Neuron (in vitro differentiated cells): ENCODE measurements at regions not wholly inside any gene's neighbourhood (a gene's known extent, or its start where the extent isn't known, plus 50 kb on each side); places are given as distances from the start of the nearest gene placed in this dataset.

Experiments used
- H2AFZ ChIP-seq: one replicate; pipeline ENCODE4 v1.6.1; 2013; ENCODE audit warnings: low read depth, mild to moderate bottlenecking, inconsistent platforms, low read length, moderate library complexity
- H3K27me3 ChIP-seq: one replicate; pipeline ENCODE4 v1.6.1; 2013; ENCODE audit warnings: low read length; ENCODE audit not compliant: insufficient read depth
- H3K36me3 ChIP-seq: one replicate; pipeline ENCODE4 v1.6.1; 2013; ENCODE audit warnings: low read length; ENCODE audit not compliant: insufficient read depth
- H3K4me1 ChIP-seq: one replicate; pipeline ENCODE4 v1.6.1; 2013; ENCODE audit warnings: low read length; ENCODE audit not compliant: insufficient read depth
- H3K4me3 ChIP-seq: 2 replicates; pipeline ENCODE4 v1.5.1; 2013; ENCODE audit warnings: mild to moderate bottlenecking, low read length, moderate library complexity
- H3K9me3 ChIP-seq: one replicate; pipeline ENCODE4 v1.6.1; 2013; ENCODE audit warnings: low read length

DNA sequence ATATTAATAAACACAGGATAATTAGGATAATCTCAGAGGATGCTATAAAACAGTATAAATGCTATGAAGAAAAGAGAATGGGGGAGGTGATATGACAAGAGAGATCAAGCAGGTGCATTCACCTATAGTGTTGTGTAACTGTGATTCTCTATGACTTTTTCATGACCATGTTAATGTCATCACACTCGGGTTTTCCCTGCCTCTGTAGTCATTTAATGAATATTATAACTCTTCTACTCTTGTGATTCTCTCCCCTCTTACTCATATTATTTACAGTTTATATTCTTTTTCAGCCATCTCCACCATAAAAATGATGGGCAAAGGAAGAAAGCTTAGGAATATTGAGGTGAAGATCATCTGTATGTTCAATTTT lies 106.9 kb upstream of the SGK1 start:
- Histone ChIP-seq H2AFZ (no peak overlapping the region), H3K4me3 (no peak overlapping the region), H3K9me3 (no peaks in the 10 kb centered on the region), H3K4me1 (no peaks in the 10 kb centered on the region), H3K36me3 (no peaks in the 10 kb centered on the region), H3K27me3 (no peaks in the 10 kb centered on the region)

DNA sequence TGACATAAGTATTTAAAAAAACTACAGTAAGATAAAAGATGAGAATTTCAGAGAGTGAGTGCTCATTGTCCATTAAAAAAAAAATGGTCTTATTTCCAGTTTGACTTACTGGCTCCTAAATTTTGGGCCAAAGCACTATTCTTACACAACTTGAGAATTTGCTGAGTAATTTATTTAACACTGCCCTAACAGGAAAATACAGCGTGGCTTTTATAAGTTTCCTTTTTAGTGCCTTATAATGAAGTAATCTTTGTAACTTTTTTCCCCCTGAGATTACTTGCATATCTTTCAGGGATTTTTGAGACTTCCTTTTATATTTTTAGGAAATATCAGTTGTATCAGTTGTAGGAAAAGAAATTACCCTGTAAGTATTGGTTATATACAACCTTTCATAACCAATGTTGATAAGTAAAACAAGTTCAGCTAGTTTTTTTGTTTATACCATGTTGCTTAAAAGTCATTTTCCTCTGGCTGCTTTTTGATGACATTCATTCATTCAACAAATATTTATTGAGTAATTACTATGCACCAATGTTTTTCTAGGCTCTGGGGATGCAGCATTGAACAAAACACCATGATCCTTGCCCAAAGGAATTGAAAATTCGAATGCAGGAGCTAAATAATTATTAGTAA lies 106.4 kb upstream of the SGK1 start:
- no peaks in the 10 kb centered on the region for H3K27me3 ChIP-seq
- no peaks in the 10 kb centered on the region for H3K9me3 ChIP-seq
- no peaks in the 10 kb centered on the region for H3K4me1 ChIP-seq
- no peak overlapping the region for H2AFZ ChIP-seq
- H3K36me3 ChIP-seq = no peaks in the 10 kb centered on the region
- H3K4me3 ChIP-seq = no peak overlapping the region

DNA sequence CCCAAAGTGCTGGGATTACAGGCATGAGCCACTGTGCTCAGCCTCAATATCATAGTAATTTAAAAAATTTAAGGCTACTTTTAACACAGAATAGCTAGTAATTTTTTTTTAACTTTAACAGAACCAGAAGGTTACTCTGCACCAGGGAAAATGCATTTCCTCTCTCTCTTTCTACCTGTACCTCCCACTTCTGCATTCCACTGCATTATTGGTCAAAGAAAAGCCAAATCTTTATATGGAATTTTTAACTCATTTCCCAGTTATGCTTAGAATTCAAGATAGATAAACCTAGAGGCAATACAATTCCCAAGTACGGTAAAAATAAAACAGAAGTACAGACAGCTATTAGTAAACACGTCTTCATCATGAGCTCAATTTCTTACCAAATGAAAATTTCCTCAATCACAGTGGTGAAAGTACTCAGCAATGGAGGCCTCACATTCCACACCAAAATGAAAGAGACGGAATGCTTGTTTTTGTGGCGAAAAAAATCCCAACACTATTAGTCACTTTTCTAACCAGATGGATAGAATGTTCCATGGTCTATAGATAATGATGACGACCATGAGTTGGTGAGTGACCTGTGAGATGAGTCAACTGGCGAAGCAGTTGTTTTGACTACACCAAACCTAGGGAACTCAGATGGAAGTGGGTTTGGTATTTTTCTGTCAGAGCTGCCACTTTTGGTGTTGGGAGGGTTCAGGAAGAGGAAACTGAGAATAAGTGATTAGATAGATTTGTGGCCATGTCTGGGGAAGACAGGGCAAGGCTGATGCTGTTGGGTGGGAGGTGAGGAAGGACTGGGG lies 104.7 kb upstream of the SGK1 start:
- Histone ChIP-seq H3K4me1 (no peaks in the 10 kb centered on the region), H3K36me3 (no peaks in the 10 kb centered on the region), H3K4me3 (no peak overlapping the region), H2AFZ (no peak overlapping the region), H3K9me3 (no peaks in the 10 kb centered on the region), H3K27me3 (no peaks in the 10 kb centered on the region)

DNA sequence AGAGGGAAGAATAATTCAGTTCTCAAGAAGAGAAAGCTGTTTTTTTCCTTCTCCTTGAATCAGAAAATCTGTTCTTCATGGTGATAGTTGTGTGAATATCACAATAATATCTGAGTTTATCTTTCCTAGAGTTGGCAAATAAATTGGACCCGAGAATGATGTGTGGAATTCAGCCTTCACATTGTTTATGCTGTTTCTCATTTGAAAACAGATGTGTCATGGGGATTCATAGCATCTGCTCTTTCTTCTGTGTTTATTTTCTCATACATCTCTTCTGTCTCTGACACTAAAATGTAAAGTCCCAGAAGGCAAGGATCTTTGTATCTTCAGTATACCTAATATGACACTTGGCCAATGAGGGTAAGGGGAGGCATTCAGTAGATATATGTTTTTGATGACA lies 103.6 kb upstream of the SGK1 start:
- Histone ChIP-seq H3K27me3 (no peaks in the 10 kb centered on the region), H3K4me3 (no peak overlapping the region), H3K9me3 (no peaks in the 10 kb centered on the region), H3K36me3 (no peaks in the 10 kb centered on the region), H3K4me1 (no peaks in the 10 kb centered on the region), H2AFZ (no peak overlapping the region)

DNA sequence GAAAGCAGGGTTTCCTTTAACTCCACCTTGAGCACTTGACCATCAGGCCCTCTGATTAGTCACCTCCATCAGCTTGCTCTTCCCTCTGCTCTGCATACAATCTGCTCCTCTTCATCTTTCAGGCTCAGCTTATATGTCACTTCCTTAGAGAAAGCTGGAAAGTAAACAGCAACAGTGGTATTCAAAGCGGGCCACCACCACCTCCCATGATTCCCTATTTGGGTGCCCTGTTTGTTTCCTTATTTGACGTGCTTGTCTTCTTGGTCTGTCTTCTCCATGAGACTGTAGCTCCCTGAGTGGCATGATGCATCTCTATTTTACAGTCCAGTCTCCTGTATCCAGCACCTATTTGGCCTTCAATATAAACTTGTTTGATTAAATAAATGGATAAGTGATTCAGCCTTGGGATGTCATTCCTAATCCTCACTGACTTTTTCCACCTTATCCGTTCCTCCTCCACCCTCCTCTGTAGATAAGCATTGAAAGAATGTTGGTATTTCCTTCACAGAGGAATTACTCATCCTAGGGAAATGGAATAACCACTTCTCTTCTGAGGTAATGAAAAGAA lies 102.8 kb upstream of the SGK1 start:
- Histone ChIP-seq H3K9me3 (no peaks in the 10 kb centered on the region), H3K27me3 (no peaks in the 10 kb centered on the region), H3K36me3 (no peaks in the 10 kb centered on the region), H2AFZ (no peak overlapping the region), H3K4me1 (no peaks in the 10 kb centered on the region), H3K4me3 (no peak overlapping the region)

DNA sequence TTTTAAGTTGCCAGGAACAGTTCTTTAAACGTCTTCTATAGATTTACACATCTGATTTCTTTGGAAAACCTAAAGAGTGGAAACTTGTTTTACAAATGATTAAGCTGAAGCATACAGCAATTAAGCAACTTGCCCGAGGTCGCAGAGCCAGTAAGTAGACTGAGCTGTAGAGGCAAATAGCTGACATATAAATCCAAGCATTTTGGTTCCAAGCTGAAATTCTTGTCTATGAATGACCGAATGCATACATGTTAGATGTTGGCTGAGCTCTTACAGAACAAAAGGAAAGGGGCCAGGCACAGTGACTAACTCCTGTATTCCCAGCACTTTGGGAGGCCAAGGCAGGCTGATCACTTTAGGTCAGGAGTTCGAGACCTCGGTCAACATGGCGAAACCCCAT lies 101.8 kb upstream of the SGK1 start:
- H3K36me3 ChIP-seq = no peaks in the 10 kb centered on the region
- H3K4me1 ChIP-seq = peaks cover 1% of the 10 kb centered on the region
- H3K9me3 ChIP-seq = no peaks in the 10 kb centered on the region
- no peaks in the 10 kb centered on the region for H3K27me3 ChIP-seq
- H2AFZ ChIP-seq = no peak overlapping the region
- no peak overlapping the region for H3K4me3 ChIP-seq

DNA sequence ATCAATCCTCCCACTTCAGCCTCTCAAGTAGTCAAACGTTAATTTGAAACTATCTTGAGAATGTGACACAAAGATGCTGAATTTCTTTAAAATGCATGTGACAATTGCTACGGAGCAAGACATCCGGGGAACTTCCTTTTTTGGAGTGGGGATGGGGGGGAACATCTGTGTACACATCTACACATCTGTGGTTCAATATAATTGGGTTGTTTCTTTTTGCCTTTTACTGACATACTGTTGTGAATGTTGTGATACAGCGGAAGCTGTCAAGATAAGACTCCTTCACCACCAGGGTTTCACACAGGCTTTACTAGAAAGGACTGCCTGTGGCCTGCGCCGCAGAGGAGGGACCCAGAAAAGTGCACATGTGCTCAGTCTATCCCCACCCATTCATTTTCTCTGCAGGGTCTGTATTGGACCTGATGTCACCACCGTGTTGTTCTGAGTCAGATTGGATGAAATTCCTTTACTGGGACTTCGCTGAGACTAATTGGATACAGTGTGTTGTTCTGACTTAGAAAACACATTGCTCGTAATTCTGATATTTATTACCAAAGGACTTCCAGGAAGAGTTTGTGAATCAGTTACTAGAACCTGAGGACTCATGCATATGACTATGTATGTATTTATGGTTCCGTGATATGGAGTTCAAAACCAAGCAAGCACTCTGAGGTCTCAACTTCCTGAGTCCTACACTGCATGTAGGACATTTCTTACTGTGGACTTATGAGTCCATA lies 98.7 kb upstream of the SGK1 start:
- H3K4me3 ChIP-seq = no peak overlapping the region
- H2AFZ ChIP-seq = no peak overlapping the region
- H3K27me3 ChIP-seq = no peaks in the 10 kb centered on the region
- H3K4me1 ChIP-seq = peaks cover 1% of the 10 kb centered on the region
- no peaks in the 10 kb centered on the region for H3K36me3 ChIP-seq
- no peaks in the 10 kb centered on the region for H3K9me3 ChIP-seq

DNA sequence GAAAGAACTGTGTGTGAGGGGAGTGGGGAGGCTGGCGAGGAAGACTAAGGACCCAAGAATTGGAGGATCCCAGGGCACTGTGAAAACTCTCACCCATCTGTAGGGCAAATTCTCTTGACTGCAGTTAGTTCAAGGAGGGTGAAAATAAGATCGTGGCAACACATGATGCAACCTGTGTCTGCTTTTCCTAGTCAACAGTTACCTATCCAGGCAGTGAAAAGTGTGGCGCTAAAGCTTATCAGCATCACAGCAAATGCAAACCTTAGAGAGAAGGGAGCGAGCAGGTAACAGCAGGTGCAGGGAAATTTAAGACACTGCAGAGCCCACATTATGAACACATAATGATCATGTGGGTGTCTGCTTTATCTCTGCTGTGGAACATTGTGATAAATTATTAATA lies 97.7 kb upstream of the SGK1 start:
- Histone ChIP-seq H3K27me3 (no peaks in the 10 kb centered on the region), H3K36me3 (no peaks in the 10 kb centered on the region), H3K9me3 (peaks cover 1% of the 10 kb centered on the region), H3K4me1 (peaks cover 1% of the 10 kb centered on the region), H3K4me3 (no peak overlapping the region), H2AFZ (no peak overlapping the region)

DNA sequence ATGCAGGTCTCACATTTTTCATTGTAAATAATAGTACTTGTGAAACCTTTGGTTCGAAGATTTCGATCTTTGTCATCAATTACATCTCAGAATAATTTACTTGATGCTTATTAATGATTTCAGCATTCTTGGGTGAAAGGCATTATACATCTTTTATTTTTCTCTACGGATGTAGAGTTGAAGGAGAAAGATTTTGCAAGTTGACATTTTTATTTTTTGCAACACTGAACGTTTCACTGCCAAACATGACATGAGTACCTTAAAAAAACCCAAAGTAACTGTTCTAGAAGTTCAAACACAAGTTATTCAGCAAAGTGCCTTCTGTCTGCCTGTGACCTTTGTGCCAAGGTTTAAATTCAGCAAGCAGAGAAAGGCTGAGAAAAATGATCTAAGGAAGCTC lies 97.3 kb upstream of the SGK1 start:
- Histone ChIP-seq H3K36me3 (no peaks in the 10 kb centered on the region), H3K9me3 (peaks cover 1% of the 10 kb centered on the region), H3K4me1 (peaks cover 1% of the 10 kb centered on the region), H3K27me3 (no peaks in the 10 kb centered on the region), H3K4me3 (no peak overlapping the region), H2AFZ (no peak overlapping the region)

DNA sequence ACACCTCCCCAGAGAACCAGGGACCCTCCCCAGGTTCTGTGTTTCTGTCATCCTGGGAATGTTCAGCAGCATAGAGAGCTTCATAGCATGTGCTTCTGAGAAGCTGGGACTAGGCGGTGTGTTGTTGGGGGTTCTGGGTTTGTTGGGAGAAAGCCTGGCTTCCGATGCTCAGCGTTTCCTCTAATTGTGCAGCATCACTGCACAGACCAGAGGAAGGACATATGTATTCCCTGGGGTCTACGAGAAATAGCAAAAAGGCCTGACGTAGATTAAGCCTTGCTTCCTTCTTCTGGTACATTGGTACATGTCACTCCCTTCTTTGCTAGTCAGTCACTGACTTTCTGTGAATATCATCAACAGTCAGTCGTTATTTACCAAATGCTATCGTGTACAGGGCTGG lies 96.9 kb upstream of the SGK1 start:
- H3K4me1 ChIP-seq = peaks cover 1% of the 10 kb centered on the region
- H2AFZ ChIP-seq = no peak overlapping the region
- H3K27me3 ChIP-seq = no peaks in the 10 kb centered on the region
- no peaks in the 10 kb centered on the region for H3K36me3 ChIP-seq
- no peak overlapping the region for H3K4me3 ChIP-seq
- H3K9me3 ChIP-seq = peaks cover 1% of the 10 kb centered on the region

DNA sequence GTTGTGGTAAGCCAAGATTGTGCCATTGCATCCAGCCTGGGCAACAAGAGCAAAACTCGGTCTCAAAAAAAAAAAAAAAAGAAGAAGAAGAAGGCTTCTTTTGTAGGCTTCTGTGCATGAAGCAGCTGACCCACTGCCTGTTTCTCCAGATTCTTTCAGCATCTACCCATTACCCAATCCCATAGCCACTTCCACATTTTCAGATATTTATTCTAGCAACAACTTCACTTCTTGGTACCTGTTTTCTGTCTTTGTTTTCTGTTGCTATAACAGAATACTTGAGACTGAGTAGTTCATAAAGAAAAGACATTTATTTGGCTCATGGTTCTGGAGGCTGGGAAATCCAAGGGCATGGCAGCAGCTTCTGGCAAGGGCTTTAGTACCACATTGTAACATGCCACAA lies 95.3 kb upstream of the SGK1 start:
- H3K9me3 ChIP-seq = peaks cover 1% of the 10 kb centered on the region
- H3K4me1 ChIP-seq = peaks cover 1% of the 10 kb centered on the region
- no peak overlapping the region for H2AFZ ChIP-seq
- H3K4me3 ChIP-seq = no peak overlapping the region
- no peaks in the 10 kb centered on the region for H3K27me3 ChIP-seq
- no peaks in the 10 kb centered on the region for H3K36me3 ChIP-seq

DNA sequence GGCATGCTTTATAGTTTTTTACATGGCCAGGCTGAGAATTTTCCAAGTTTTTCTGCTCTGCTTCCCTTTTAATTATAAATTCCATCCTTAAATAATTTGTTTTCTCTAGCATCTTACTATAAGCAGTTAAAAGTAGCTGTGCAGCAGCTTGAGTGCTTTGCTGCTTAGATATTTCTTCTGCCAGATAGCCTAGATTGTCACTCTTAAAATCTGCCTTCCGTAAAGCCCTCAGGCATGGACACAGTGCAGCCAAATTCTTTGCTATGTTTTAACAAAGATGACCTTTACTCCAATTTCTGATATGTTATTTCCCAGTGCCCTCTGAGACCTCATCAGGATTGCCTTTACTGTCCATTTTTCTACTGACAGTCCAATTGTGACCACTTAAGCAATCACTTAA lies 92.6 kb upstream of the SGK1 start:
- H3K36me3 ChIP-seq = no peaks in the 10 kb centered on the region
- H3K4me3 ChIP-seq = no peak overlapping the region
- H3K9me3 ChIP-seq = peaks cover 1% of the 10 kb centered on the region
- no peaks in the 10 kb centered on the region for H3K27me3 ChIP-seq
- no peak overlapping the region for H2AFZ ChIP-seq
- H3K4me1 ChIP-seq = peaks cover 2% of the 10 kb centered on the region

DNA sequence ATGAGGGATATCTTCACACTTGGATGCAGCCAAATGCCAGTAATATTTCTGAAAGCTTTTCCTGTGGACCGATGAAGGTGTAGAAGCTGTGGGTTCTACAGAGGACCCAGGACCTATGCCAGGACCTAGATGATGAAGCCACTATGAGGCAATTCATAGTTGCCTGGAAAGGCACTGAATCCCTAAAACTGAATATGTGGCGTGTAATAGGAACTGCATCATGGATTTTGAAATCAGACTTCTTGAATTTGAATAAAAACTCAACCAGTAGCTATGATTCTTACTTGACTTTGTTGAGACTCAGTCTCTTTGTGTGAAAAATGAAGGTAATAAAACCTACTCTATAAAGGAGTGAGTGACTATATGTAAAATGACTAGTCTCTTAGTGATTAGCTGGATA lies 89.9 kb upstream of the SGK1 start:
- Histone ChIP-seq H2AFZ (no peak overlapping the region), H3K36me3 (no peaks in the 10 kb centered on the region), H3K4me1 (peaks cover 4% of the 10 kb centered on the region), H3K27me3 (no peaks in the 10 kb centered on the region), H3K9me3 (peaks cover 1% of the 10 kb centered on the region), H3K4me3 (no peak overlapping the region)
